K562 (cell line): ENCODE measurements at regions not wholly inside any gene's neighbourhood (a gene's known extent, or its start where the extent isn't known, plus 50 kb on each side); places are given as distances from the start of the nearest gene placed in this dataset.
A peak's percentile ranks its signal among the peaks of the same experiment; 100 is the strongest.

Experiments used
- ATAC-seq: fragments of 200-7000 bp; cut with Tn5 transposase; 3 replicates; pipeline ENCODE4 v1.9.1; 2020; ENCODE audit warnings: moderate library complexity
- BruUV-seq: library from RNA; stranded (reverse); fragments of 400-500 nt; replicated peaks from 2 replicates; lab custom pipeline; 2021; lab: Mats Ljungman, UMichigan
- CTCF ChIA-PET: fragments of 300-600 bp; formaldehyde crosslinking; extraction: SDS; loops from one replicate; lab custom pipeline; 2021; ENCODE audit warnings: low intra/inter-chr PET ratio; lab: Yijun Ruan, JAX
- POLR2A ChIA-PET: fragments of 300-600, 350-650 bp; sonication (Branson Sonifier 250); formaldehyde crosslinking; extraction: SDS; loops from one replicate; lab custom pipeline; 2021; ENCODE audit warnings: antibody characterized with exemption, inconsistent platforms; lab: Yijun Ruan, JAX
- DNase-seq, 4 experiments: peaks; one replicate each; pipeline versions ENCODE4 v3.0.0 to v3.0.0-alpha.2; 2011 to 2018; ENCODE audit warnings: low spot score in 3 of 4, mixed read lengths in 3 of 4; ENCODE audit errors: extremely low read depth in 1 of 4
- FAIRE-seq: peaks from 2 replicates; lab custom pipeline; 2011; peaks lifted over from hg19 to GRCh38; lab: Jason Lieb, UNC
- H2AFZ ChIP-seq: 2 replicates; pipeline ENCODE4 v1.6.0; 2011; ENCODE audit warnings: low read depth, low read length, control low read depth, inconsistent platforms
- H3K27ac ChIP-seq: fragments of 200-600 bp; 3 replicates; pipeline ENCODE4 v1.8.0; 2011; ENCODE audit warnings: low read depth, mild to moderate bottlenecking, control low read depth, inconsistent platforms, low read length, moderate library complexity, mixed read lengths; ENCODE audit errors: extremely low read depth
- H3K27me3 ChIP-seq, 2 experiments: fragments of 300-600 bp in 1 of 2; 2 replicates in 1 of 2; 3 replicates in 1 of 2; pipeline versions ENCODE4 v1.6.0 to v1.8.0; 2011; ENCODE audit warnings: inconsistent platforms in 2 of 2, low read length in 2 of 2, mild to moderate bottlenecking in 1 of 2, mixed read lengths in 1 of 2, moderate library complexity in 1 of 2; ENCODE audit not compliant: control insufficient read depth in 2 of 2, insufficient read depth in 2 of 2
- H3K36me3 ChIP-seq: fragments of 300-600 bp; 3 replicates; pipeline ENCODE4 v1.8.0; 2011; ENCODE audit warnings: mild to moderate bottlenecking, low read length, inconsistent platforms; ENCODE audit not compliant: control insufficient read depth, insufficient read depth
- H3K4me1 ChIP-seq, 2 experiments: fragments of 200-600 bp in 1 of 2; replicated peaks in 1 of 2; 2 replicates in 1 of 2; 3 replicates in 1 of 2; pipeline versions ENCODE4 v1.5.1 to v1.8.0; 2011; ENCODE audit warnings: inconsistent platforms in 2 of 2, low read length in 2 of 2, mild to moderate bottlenecking in 1 of 2, mixed read lengths in 1 of 2, moderate library complexity in 1 of 2; ENCODE audit not compliant: control insufficient read depth in 2 of 2, insufficient read depth in 2 of 2
- H3K4me2 ChIP-seq: 2 replicates; pipeline ENCODE4 v1.6.1; 2011; ENCODE audit warnings: low read length, control low read depth, inconsistent platforms, mixed read lengths; ENCODE audit not compliant: insufficient read depth
- H3K4me3 ChIP-seq: fragments of 200-600 bp; sonication (generic), shearing (Covaris generic); 2 replicates; pipeline ENCODE4 v1.5.1; 2016; ENCODE audit warnings: control low read depth, inconsistent platforms
- H3K79me2 ChIP-seq: fragments of 200-600 bp; 3 replicates; pipeline ENCODE4 v1.8.0; 2011; ENCODE audit warnings: low read length, inconsistent platforms; ENCODE audit not compliant: control insufficient read depth, insufficient read depth
- H3K9ac ChIP-seq, 2 experiments: 2 replicates each; pipeline versions ENCODE4 v1.6.0 to v1.6.1; 2011; ENCODE audit warnings: low read depth in 2 of 2, low read length in 2 of 2, control low read depth in 1 of 2, inconsistent platforms in 1 of 2, mild to moderate bottlenecking in 1 of 2, mixed read lengths in 1 of 2; ENCODE audit not compliant: insufficient read depth in 1 of 2
- H3K9me1 ChIP-seq: one replicate; pipeline ENCODE4 v1.6.0; 2011; ENCODE audit warnings: inconsistent platforms, mild to moderate bottlenecking, low read length, moderate library complexity; ENCODE audit not compliant: control insufficient read depth, insufficient read depth
- H3K9me3 ChIP-seq: replicated peaks from 2 replicates; pipeline ENCODE4 v1.5.1; 2011; ENCODE audit warnings: low read depth, low read length, inconsistent platforms; ENCODE audit not compliant: control insufficient read depth, insufficient read depth
- H4K20me1 ChIP-seq: replicated peaks from 2 replicates; pipeline ENCODE4 v1.6.1; 2011; ENCODE audit warnings: low read length, inconsistent platforms, mixed read lengths; ENCODE audit not compliant: control insufficient read depth, insufficient read depth
- FOSL1 ChIP-seq: fragments of 200-800 bp; sonication (Bioruptor generic); conservative IDR thresholded peaks from 2 replicates; pipeline ENCODE4 v1.6.1; 2016; ENCODE audit warnings: missing genetic modification characterization, missing compliant biosample characterization
- MEIS2 ChIP-seq: fragments of 450-650 bp; IDR thresholded peaks from 2 replicates; pipeline ENCODE4 v1.6.1; 2014; ENCODE audit warnings: mild to moderate bottlenecking; ENCODE audit not compliant: partially characterized antibody
- NR4A1 ChIP-seq, 2 experiments: fragments of 250-450 bp in 1 of 2; fragments of 450-650 bp in 1 of 2; sonication (Bioruptor Pico) in 1 of 2; IDR thresholded peaks; 2 replicates each; pipeline versions ENCODE4 v1.4.0 to v1.6.1; 2016 to 2020; ENCODE audit warnings: mild to moderate bottlenecking in 2 of 2, missing compliant biosample characterization in 1 of 2, missing genetic modification characterization in 1 of 2, moderate library complexity in 1 of 2
- TCF3 ChIP-seq: sonication (generic); formaldehyde crosslinking; IDR thresholded peaks from 2 replicates; pipeline ENCODE4 v1.4.0; 2020; ENCODE audit warnings: mild to moderate bottlenecking, missing genetic modification reagents
- ZNF766 ChIP-seq: fragments of 200-800 bp; sonication (Bioruptor generic); conservative IDR thresholded peaks from 2 replicates; pipeline ENCODE4 v1.6.1; 2016; ENCODE audit warnings: missing genetic modification characterization, missing compliant biosample characterization
- WGBS: fragments of 100-300 bp; shearing (Covaris generic); methylation state at CpG from one replicate; pipeline ENCODE4 v1.1.6; 2016; ENCODE audit warnings: low coverage, mixed read lengths; ENCODE audit not compliant: insufficient coverage; ENCODE audit errors: missing lambda C conversion rate; 5-methylcytosine and 5-hydroxymethylcytosine counted together
- in situ Hi-C: fragments of 300-500 bp; cut with MboI; formaldehyde crosslinking; loops from 4 replicates; pipeline ENCODE4 v1.15.0; 2018; ENCODE audit warnings: inconsistent platforms, mixed read lengths
- intact Hi-C: fragments of 100-400 bp; cut with micrococcal nuclease; formaldehyde crosslinking; loops from 2 replicates; pipeline ENCODE4 v1.14.2; 2022
- TF ChIP-seq, protein P1 (sequence below), 2 experiments: IDR thresholded peaks in 1 of 2; conservative IDR thresholded peaks in 1 of 2; 2 replicates each; pipeline ENCODE4 v1.6.1; 2016; ENCODE audit warnings: low read depth in 2 of 2, mild to moderate bottlenecking in 1 of 2, missing compliant biosample characterization in 1 of 2, missing genetic modification characterization in 1 of 2, moderate library complexity in 1 of 2
- TF ChIP-seq, protein P2 (sequence below), 2 experiments: fragments of 200-800 bp in 1 of 2; sonication (Bioruptor generic) in 1 of 2; sonication (generic) in 1 of 2; formaldehyde crosslinking in 1 of 2; IDR thresholded peaks in 1 of 2; conservative IDR thresholded peaks in 1 of 2; 2 replicates each; pipeline versions ENCODE4 v1.5.0 to v1.6.1; 2016 to 2020; ENCODE audit warnings: missing compliant biosample characterization in 1 of 2, missing genetic modification characterization in 1 of 2, missing genetic modification reagents in 1 of 2
- TF ChIP-seq, protein P3 (sequence below): fragments of 250-450 bp; sonication (Bioruptor Pico); IDR thresholded peaks from 2 replicates; pipeline ENCODE4 v1.8.0; 2022; ENCODE audit warnings: inconsistent platforms
- TF ChIP-seq, protein P4 (sequence below): fragments of 450-650 bp; IDR thresholded peaks from 2 replicates; pipeline ENCODE4 v1.6.1; 2016; ENCODE audit warnings: low read depth, mild to moderate bottlenecking, moderate library complexity

DNA sequence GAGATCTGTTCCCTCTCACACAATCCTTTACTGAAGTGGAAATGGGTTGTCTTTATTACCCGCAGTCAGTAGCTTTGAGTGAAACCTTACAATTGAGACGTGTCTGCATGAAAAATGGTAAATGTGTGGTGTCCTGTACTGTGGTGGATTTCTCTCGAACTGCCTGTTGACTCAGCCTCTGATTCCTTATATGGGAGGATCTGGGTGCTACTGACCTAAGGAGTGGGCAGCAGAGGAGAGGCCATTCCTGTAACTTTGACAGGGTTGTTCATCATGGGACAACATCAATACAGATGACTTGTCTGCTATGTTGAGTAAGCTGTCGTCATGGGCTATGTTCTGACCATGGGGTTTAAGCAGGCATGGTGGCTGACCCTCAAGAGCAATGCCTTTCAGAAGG lies 159.6 kb upstream of the WDR1 start:
- ChIA-PET POLR2A (no interaction called here), CTCF (no interaction called here)
- in situ Hi-C loops, result no loop called here
- DNase-seq, result no peak
- Histone ChIP-seq H3K79me2 (no peaks in the 10 kb centered on the region), H3K9me1 (no peaks in the 10 kb centered on the region), H3K27ac (no peak overlapping the region), H2AFZ (peak overlapping the region; percentile 30; the same call in 1 of the 2 replicates), H3K9me3 (no peaks in the 10 kb centered on the region), H3K4me1 (peaks cover 0 to 15% of the 10 kb centered on the region in 2 experiments; a peak in 4 of 5 replicates), H3K9ac (no peak overlapping the region), H4K20me1 (no peaks in the 10 kb centered on the region), H3K4me2 (no peak overlapping the region), H3K27me3 (no peaks in the 10 kb centered on the region), H3K36me3 (no peaks in the 10 kb centered on the region), H3K4me3 (no peak overlapping the region)
- BruUV-seq, result no TSS peak
- FAIRE-seq, result no peak
- peak; percentile 33; the same call in 2 of the 3 replicates for ATAC-seq
- TF ChIP-seq FOSL1 (tag) (0 out of 2 replicates have a peak, but pooled peaks have one; percentile 33), NR4A1 (CRISPR knock-in tag; IDR thresholded peaks at IDR 0.05) (no peak), NR4A1 (tag; IDR thresholded peaks at IDR 0.05) (no peak), MEIS2 (peak; percentile 27), ZNF766 (CRISPR knock-in tag) (0 out of 2 replicates have a peak, but pooled peaks have one; percentile 55), TCF3 (CRISPR knock-in tag) (no peak)
- TF ChIP-seq, protein P1, sequence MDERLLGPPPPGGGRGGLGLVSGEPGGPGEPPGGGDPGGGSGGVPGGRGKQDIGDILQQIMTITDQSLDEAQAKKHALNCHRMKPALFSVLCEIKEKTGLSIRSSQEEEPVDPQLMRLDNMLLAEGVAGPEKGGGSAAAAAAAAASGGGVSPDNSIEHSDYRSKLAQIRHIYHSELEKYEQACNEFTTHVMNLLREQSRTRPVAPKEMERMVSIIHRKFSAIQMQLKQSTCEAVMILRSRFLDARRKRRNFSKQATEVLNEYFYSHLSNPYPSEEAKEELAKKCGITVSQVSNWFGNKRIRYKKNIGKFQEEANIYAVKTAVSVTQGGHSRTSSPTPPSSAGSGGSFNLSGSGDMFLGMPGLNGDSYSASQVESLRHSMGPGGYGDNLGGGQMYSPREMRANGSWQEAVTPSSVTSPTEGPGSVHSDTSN (CRISPR knock-in tag; IDR thresholded peaks at IDR 0.05; ENCODE audit: low read depth), result no peak
- TF ChIP-seq, protein P1 (tag; conservative IDR thresholded peaks at IDR 0.05; ENCODE audit: low read depth), result peak; percentile 22; the same call in 1 of the 2 replicates
- TF ChIP-seq, protein P2, sequence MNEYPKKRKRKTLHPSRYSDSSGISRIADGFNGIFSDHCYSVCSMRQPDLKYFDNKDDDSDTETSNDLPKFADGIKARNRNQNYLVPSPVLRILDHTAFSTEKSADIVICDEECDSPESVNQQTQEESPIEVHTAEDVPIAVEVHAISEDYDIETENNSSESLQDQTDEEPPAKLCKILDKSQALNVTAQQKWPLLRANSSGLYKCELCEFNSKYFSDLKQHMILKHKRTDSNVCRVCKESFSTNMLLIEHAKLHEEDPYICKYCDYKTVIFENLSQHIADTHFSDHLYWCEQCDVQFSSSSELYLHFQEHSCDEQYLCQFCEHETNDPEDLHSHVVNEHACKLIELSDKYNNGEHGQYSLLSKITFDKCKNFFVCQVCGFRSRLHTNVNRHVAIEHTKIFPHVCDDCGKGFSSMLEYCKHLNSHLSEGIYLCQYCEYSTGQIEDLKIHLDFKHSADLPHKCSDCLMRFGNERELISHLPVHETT (CRISPR knock-in tag; conservative IDR thresholded peaks at IDR 0.05 in 1 of 2, IDR thresholded peaks at IDR 0.05 in 1 of 2), result 0 out of 4 replicates have a peak, but pooled peaks of 1 of the 2 experiments have one; percentile 39
- TF ChIP-seq, protein P3, sequence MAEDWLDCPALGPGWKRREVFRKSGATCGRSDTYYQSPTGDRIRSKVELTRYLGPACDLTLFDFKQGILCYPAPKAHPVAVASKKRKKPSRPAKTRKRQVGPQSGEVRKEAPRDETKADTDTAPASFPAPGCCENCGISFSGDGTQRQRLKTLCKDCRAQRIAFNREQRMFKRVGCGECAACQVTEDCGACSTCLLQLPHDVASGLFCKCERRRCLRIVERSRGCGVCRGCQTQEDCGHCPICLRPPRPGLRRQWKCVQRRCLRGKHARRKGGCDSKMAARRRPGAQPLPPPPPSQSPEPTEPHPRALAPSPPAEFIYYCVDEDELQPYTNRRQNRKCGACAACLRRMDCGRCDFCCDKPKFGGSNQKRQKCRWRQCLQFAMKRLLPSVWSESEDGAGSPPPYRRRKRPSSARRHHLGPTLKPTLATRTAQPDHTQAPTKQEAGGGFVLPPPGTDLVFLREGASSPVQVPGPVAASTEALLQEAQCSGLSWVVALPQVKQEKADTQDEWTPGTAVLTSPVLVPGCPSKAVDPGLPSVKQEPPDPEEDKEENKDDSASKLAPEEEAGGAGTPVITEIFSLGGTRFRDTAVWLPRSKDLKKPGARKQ (CRISPR knock-in tag), result no peak
- TF ChIP-seq, protein P4, sequence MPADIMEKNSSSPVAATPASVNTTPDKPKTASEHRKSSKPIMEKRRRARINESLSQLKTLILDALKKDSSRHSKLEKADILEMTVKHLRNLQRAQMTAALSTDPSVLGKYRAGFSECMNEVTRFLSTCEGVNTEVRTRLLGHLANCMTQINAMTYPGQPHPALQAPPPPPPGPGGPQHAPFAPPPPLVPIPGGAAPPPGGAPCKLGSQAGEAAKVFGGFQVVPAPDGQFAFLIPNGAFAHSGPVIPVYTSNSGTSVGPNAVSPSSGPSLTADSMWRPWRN, result no peak
- intact Hi-C loops, result no loop called here
- 37% methylated on average over 4 of the region's 4 CpGs for WGBS
